ENCODE measurements at regions not wholly inside any gene's neighbourhood (a gene's known extent, or its start where the extent isn't known, plus 50 kb on each side); places are given as distances from the start of the nearest gene placed in this dataset.

DNA sequence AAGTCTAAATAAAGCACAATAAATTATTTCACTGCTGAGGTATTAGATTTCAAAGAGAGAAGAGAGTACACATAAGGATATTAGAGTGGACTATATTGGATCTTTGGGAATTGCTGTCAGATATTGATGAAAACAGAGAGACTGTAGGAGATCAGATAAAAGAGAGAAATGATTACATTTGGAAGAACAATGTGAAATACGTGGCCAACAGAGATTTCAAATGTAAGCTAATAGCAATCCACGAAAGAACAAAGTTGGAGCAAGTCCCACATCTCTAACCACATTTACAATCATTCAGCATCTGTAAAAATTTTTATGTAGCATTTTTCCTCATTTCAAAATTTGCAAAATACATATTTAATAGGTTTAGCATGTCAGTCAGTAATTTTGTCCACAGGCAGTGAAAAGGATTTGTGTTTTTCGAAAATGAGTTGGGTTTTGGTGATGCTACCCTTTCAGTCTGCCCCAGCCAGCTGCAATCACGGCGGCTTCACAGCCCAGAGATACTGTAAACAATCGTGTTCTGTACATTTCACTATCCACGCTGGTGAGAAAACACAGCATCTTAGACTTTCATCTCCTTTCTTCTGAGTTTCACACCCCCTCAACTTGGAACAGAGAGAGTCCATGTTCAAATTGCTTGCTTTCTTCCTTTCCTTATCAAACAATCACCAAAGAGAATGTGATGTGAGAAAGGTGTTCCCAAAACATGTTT lies 209.1 kb upstream of the LYPLAL1 start:
- Histone ChIP-seq H3K4me3 (replicated peaks in 1 of 3; ENCODE audit: low read depth in 2 of 3, low read length in 3 of 3) (no peak overlapping the region), H4K20me1 (ENCODE audit: insufficient read depth, low read length) (no peaks in the 10 kb centered on the region), H3K36me3 (replicated peaks in 1 of 2; ENCODE audit: control insufficient read depth in 1 of 2, insufficient read depth in 2 of 2, low read length in 2 of 2) (no peaks in the 10 kb centered on the region), H3K27ac (ENCODE audit: low read depth in 1 of 2, low read length in 2 of 2) (no peak overlapping the region), H3K9ac (ENCODE audit: insufficient read depth, low read length, poor library complexity, severe bottlenecking) (no peak overlapping the region), H3K27me3 (ENCODE audit: control insufficient read depth in 2 of 2, insufficient read depth in 2 of 2, low read length in 2 of 2) (no peaks in the 10 kb centered on the region), H2AFZ (ENCODE audit: insufficient read depth, low read depth, low read length, poor library complexity, severe bottlenecking) (no peak overlapping the region), H3K4me2 (replicated peaks; ENCODE audit: extremely low read depth, low read length, poor library complexity, severe bottlenecking) (no peak overlapping the region), H3K9me3 (replicated peaks in 1 of 2; ENCODE audit: control insufficient read depth in 1 of 2, insufficient read depth in 1 of 2, low read length in 2 of 2) (no peaks in the 10 kb centered on the region), H3K79me2 (ENCODE audit: insufficient read depth, low read length) (no peaks in the 10 kb centered on the region), H3K4me1 (ENCODE audit: control insufficient read depth in 1 of 2, insufficient read depth in 2 of 2, low read length in 2 of 2) (no peaks in the 10 kb centered on the region)
- H3K36me3 Mint-ChIP-seq = no peaks in the 10 kb centered on the region
- H3K27me3 Mint-ChIP-seq (ENCODE audit: low read depth in 3 of 3) = peaks cover 0 to 1% (median 0%) of the 10 kb centered on the region in 3 donors
- no peak for DNase-seq
- no peak overlapping the region for H3K4me3 Mint-ChIP-seq
- H3K9me3 Mint-ChIP-seq = peaks cover 0 to 9% (median 0%) of the 10 kb centered on the region in 7 donors
- H3K27ac Mint-ChIP-seq = no peak overlapping the region
- no peaks in the 10 kb centered on the region for H3K4me1 Mint-ChIP-seq
- intact Hi-C loops (cut with micrococcal nuclease) = no loop called here
- 90% methylated on average over 2 of the region's 7 CpGs for WGBS (ENCODE audit: insufficient coverage)
- TF ChIP-seq, protein P1, sequence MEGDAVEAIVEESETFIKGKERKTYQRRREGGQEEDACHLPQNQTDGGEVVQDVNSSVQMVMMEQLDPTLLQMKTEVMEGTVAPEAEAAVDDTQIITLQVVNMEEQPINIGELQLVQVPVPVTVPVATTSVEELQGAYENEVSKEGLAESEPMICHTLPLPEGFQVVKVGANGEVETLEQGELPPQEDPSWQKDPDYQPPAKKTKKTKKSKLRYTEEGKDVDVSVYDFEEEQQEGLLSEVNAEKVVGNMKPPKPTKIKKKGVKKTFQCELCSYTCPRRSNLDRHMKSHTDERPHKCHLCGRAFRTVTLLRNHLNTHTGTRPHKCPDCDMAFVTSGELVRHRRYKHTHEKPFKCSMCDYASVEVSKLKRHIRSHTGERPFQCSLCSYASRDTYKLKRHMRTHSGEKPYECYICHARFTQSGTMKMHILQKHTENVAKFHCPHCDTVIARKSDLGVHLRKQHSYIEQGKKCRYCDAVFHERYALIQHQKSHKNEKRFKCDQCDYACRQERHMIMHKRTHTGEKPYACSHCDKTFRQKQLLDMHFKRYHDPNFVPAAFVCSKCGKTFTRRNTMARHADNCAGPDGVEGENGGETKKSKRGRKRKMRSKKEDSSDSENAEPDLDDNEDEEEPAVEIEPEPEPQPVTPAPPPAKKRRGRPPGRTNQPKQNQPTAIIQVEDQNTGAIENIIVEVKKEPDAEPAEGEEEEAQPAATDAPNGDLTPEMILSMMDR (IDR thresholded peaks at IDR 0.05) = no peak

DNA sequence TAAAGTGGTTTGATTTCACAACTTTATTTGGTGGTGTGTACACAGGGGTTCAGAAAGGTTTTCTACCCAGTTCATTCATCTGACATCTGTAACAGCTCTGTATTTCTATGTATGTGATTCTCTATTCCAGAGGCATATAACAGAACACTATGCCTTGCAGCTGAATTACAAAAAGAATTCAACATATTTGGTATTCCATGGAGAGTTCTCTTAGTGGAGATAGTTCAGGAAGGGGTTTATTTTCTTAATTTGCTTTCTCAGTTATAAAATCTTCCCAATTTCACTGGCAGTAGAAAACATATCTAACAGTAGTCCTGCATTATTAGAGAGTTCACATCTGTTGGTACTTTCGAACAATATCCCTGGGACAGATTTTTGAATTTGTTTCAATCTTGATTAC lies 207.9 kb upstream of the LYPLAL1 start:
- TF ChIP-seq, protein P1 (IDR thresholded peaks at IDR 0.05) = no peak
- no CpG with 5 or more reads among the region's 1 CpG for WGBS (ENCODE audit: insufficient coverage)
- no peak overlapping the region for H3K27ac Mint-ChIP-seq
- H3K4me3 Mint-ChIP-seq = no peak overlapping the region
- Histone ChIP-seq H3K9me3 (replicated peaks in 1 of 2; ENCODE audit: control insufficient read depth in 1 of 2, insufficient read depth in 1 of 2, low read length in 2 of 2) (no peaks in the 10 kb centered on the region), H2AFZ (ENCODE audit: insufficient read depth, low read depth, low read length, poor library complexity, severe bottlenecking) (no peak overlapping the region), H3K27ac (ENCODE audit: low read depth in 1 of 2, low read length in 2 of 2) (no peak overlapping the region), H3K4me3 (replicated peaks in 1 of 3; ENCODE audit: low read depth in 2 of 3, low read length in 3 of 3) (no peak overlapping the region), H3K36me3 (replicated peaks in 1 of 2; ENCODE audit: control insufficient read depth in 1 of 2, insufficient read depth in 2 of 2, low read length in 2 of 2) (no peaks in the 10 kb centered on the region), H4K20me1 (ENCODE audit: insufficient read depth, low read length) (no peaks in the 10 kb centered on the region), H3K9ac (ENCODE audit: insufficient read depth, low read length, poor library complexity, severe bottlenecking) (no peak overlapping the region), H3K4me2 (replicated peaks; ENCODE audit: extremely low read depth, low read length, poor library complexity, severe bottlenecking) (no peak overlapping the region), H3K4me1 (ENCODE audit: control insufficient read depth in 1 of 2, insufficient read depth in 2 of 2, low read length in 2 of 2) (no peaks in the 10 kb centered on the region), H3K27me3 (ENCODE audit: control insufficient read depth in 2 of 2, insufficient read depth in 2 of 2, low read length in 2 of 2) (no peaks in the 10 kb centered on the region), H3K79me2 (ENCODE audit: insufficient read depth, low read length) (no peaks in the 10 kb centered on the region)
- DNase-seq = no peak
- no peaks in the 10 kb centered on the region for H3K36me3 Mint-ChIP-seq
- H3K4me1 Mint-ChIP-seq = no peaks in the 10 kb centered on the region
- intact Hi-C loops (cut with micrococcal nuclease) = no loop called here
- peaks cover 0 to 5% (median 0%) of the 10 kb centered on the region in 7 donors for H3K9me3 Mint-ChIP-seq
- H3K27me3 Mint-ChIP-seq (ENCODE audit: low read depth in 3 of 3) = peaks cover 0 to 1% (median 0%) of the 10 kb centered on the region in 3 donors
